H9 (cell line): ENCODE measurements at regions not wholly inside any gene's neighbourhood (a gene's known extent, or its start where the extent isn't known, plus 50 kb on each side); places are given as distances from the start of the nearest gene placed in this dataset.

ENCODE experiments used
- DNase-seq: peaks from one replicate; pipeline ENCODE4 v3.0.0-alpha.2; 2017
- H2AFZ ChIP-seq: one replicate; pipeline ENCODE4 v1.6.1; 2013; ENCODE audit warnings: mild to moderate bottlenecking, low read length, control low read depth, moderate library complexity
- H2AK5ac ChIP-seq: 2 replicates; pipeline ENCODE4 v1.6.1; 2013; ENCODE audit warnings: low read length, control low read depth, mixed read lengths; ENCODE audit not compliant: insufficient read length
- H2BK120ac ChIP-seq: one replicate; pipeline ENCODE4 v1.6.1; 2013; ENCODE audit warnings: low read depth, mild to moderate bottlenecking, low read length, control low read depth, inconsistent platforms; ENCODE audit not compliant: poor library complexity, severe bottlenecking
- H2BK12ac ChIP-seq: 2 replicates; pipeline ENCODE4 v1.6.1; 2013; ENCODE audit warnings: low read length, control low read depth, mixed read lengths, low read depth; ENCODE audit not compliant: insufficient read length
- H2BK15ac ChIP-seq: 2 replicates; pipeline ENCODE4 v1.6.1; 2013; ENCODE audit warnings: low read depth, low read length, control low read depth
- H2BK20ac ChIP-seq: one replicate; pipeline ENCODE4 v1.6.1; 2013; ENCODE audit warnings: low read depth, mild to moderate bottlenecking, low read length, control low read depth, inconsistent platforms; ENCODE audit not compliant: poor library complexity, severe bottlenecking
- H2BK5ac ChIP-seq: 2 replicates; pipeline ENCODE4 v1.6.1; 2013; ENCODE audit warnings: low read length, control low read depth, mixed read lengths; ENCODE audit not compliant: insufficient read length
- H3K14ac ChIP-seq: 2 replicates; pipeline ENCODE4 v1.6.1; 2013; ENCODE audit warnings: low read length, control low read depth; ENCODE audit not compliant: insufficient read depth
- H3K18ac ChIP-seq: 2 replicates; pipeline ENCODE4 v1.6.1; 2013; ENCODE audit warnings: low read depth, mild to moderate bottlenecking, mixed read lengths, low read length, control low read depth; ENCODE audit not compliant: insufficient read length
- H3K23ac ChIP-seq: 2 replicates; pipeline ENCODE4 v1.6.1; 2013; ENCODE audit warnings: low read length, control low read depth, mixed read lengths, low read depth; ENCODE audit not compliant: insufficient read length
- H3K23me2 ChIP-seq: 2 replicates; pipeline ENCODE4 v1.6.1; 2013; ENCODE audit warnings: low read depth, mild to moderate bottlenecking, mixed read lengths, low read length, control low read depth; ENCODE audit not compliant: insufficient read length, poor library complexity, severe bottlenecking
- H3K27ac ChIP-seq: 2 replicates; pipeline ENCODE4 v1.5.1; 2013; ENCODE audit warnings: low read length, control low read depth, mixed read lengths, low read depth; ENCODE audit not compliant: insufficient read length
- H3K27me3 ChIP-seq: 2 replicates; pipeline ENCODE4 v1.6.1; 2013; ENCODE audit warnings: low read length, control low read depth, inconsistent platforms; ENCODE audit not compliant: insufficient read depth
- H3K4ac ChIP-seq: 2 replicates; pipeline ENCODE4 v1.6.1; 2013; ENCODE audit warnings: low read depth, mild to moderate bottlenecking, control low read depth, inconsistent platforms, low read length, moderate library complexity
- H3K4me1 ChIP-seq: 2 replicates; pipeline ENCODE4 v1.6.1; 2013; ENCODE audit warnings: low read length, control low read depth, inconsistent platforms; ENCODE audit not compliant: insufficient read depth
- H3K4me2 ChIP-seq: 2 replicates; pipeline ENCODE4 v1.6.1; 2013; ENCODE audit warnings: low read length, control low read depth, mixed read lengths; ENCODE audit not compliant: insufficient read length, insufficient read depth
- H3K56ac ChIP-seq: 2 replicates; pipeline ENCODE4 v1.6.1; 2013; ENCODE audit warnings: low read depth, mild to moderate bottlenecking, mixed read lengths, low read length, control low read depth; ENCODE audit not compliant: insufficient read length
- H3K79me1 ChIP-seq: 2 replicates; pipeline ENCODE4 v1.6.1; 2013; ENCODE audit warnings: low read depth, mild to moderate bottlenecking, moderate library complexity, low read length, control low read depth, inconsistent platforms; ENCODE audit not compliant: insufficient read depth, poor library complexity, severe bottlenecking
- H3K79me2 ChIP-seq: 2 replicates; pipeline ENCODE4 v1.6.1; 2013; ENCODE audit warnings: low read length, control low read depth, inconsistent platforms; ENCODE audit not compliant: insufficient read depth
- H3K9ac ChIP-seq: 2 replicates; pipeline ENCODE4 v1.6.1; 2013; ENCODE audit warnings: low read length, control low read depth, mixed read lengths; ENCODE audit not compliant: insufficient read length; ENCODE audit errors: extremely low read depth
- H3K9me3 ChIP-seq: one replicate; pipeline ENCODE4 v1.6.1; 2013; ENCODE audit warnings: low read depth, low read length, inconsistent platforms; ENCODE audit not compliant: control insufficient read depth
- H3T11ph ChIP-seq: one replicate; pipeline ENCODE4 v1.6.1; 2013; ENCODE audit warnings: mild to moderate bottlenecking, low read length, control low read depth, inconsistent platforms
- H4K20me1 ChIP-seq: one replicate; pipeline ENCODE4 v1.6.1; 2013; ENCODE audit not compliant: control insufficient read depth, insufficient read length, insufficient read depth
- H4K5ac ChIP-seq: 2 replicates; pipeline ENCODE4 v1.6.1; 2013; ENCODE audit warnings: low read depth, mild to moderate bottlenecking, mixed read lengths, low read length, control low read depth; ENCODE audit not compliant: insufficient read length
- H4K8ac ChIP-seq: replicated peaks from 2 replicates; pipeline ENCODE4 v1.6.1; 2013; ENCODE audit warnings: low read length, control low read depth, mixed read lengths, low read depth; ENCODE audit not compliant: insufficient read length
- H4K91ac ChIP-seq: 2 replicates; pipeline ENCODE4 v1.6.1; 2013; ENCODE audit warnings: low read depth, mild to moderate bottlenecking, moderate library complexity, mixed read lengths, low read length, control low read depth; ENCODE audit not compliant: insufficient read length
- H3K27ac Mint-ChIP-seq, 3 experiments: 2 replicates in 2 of 3; 3 replicates in 1 of 3; pipeline ENCODE4 v1.8.0; 2020 to 2021; ENCODE audit warnings: mixed read lengths in 3 of 3, mild to moderate bottlenecking in 1 of 3, moderate library complexity in 1 of 3
- H3K27me3 Mint-ChIP-seq: 2 replicates; pipeline ENCODE4 v1.8.0; 2021; ENCODE audit warnings: low read depth, mild to moderate bottlenecking, moderate library complexity, mixed read lengths
- H3K36me3 Mint-ChIP-seq, 3 experiments: 2 replicates in 2 of 3; 3 replicates in 1 of 3; pipeline ENCODE4 v1.8.0; 2020 to 2021; ENCODE audit warnings: low read depth in 3 of 3, mixed read lengths in 3 of 3; ENCODE audit not compliant: insufficient read depth in 1 of 3
- H3K4me1 Mint-ChIP-seq, 2 experiments: 2 replicates each; pipeline ENCODE4 v1.8.0; 2020; ENCODE audit warnings: mixed read lengths in 2 of 2
- H3K4me3 Mint-ChIP-seq, 2 experiments: 2 replicates in 1 of 2; 3 replicates in 1 of 2; pipeline ENCODE4 v1.8.0; 2020 to 2021; ENCODE audit warnings: mild to moderate bottlenecking in 2 of 2, mixed read lengths in 2 of 2, moderate library complexity in 1 of 2
- H3K9me3 Mint-ChIP-seq, 2 experiments: 2 replicates in 1 of 2; 3 replicates in 1 of 2; pipeline ENCODE4 v1.8.0; 2020; ENCODE audit warnings: mild to moderate bottlenecking in 2 of 2, mixed read lengths in 2 of 2, moderate library complexity in 1 of 2
- WGBS: extraction: QIAGEN DNeasy Blood & Tissue Kit; methylation state at CpG from one replicate; pipeline ENCODE4 v1.1.7; 2013; ENCODE audit warnings: missing lambda C conversion rate, low lambda C conversion rate, mixed read lengths; ENCODE audit not compliant: insufficient read length; ENCODE audit errors: extremely low coverage; 5-methylcytosine and 5-hydroxymethylcytosine counted together
- TF ChIP-seq, protein P1 (sequence below): fragments of 200-600 bp; sonication (generic); conservative IDR thresholded peaks from 3 replicates; pipeline ENCODE4 v1.8.0; 2021; ENCODE audit warnings: antibody characterized with exemption, mild to moderate bottlenecking

- Histone ChIP-seq H3K14ac (no peak overlapping the region), H3K4me1 (peaks cover 3% of the 10 kb centered on the region; the same call in 1 of the 2 replicates), H3K27me3 (no peaks in the 10 kb centered on the region), H4K8ac (no peak overlapping the region), H2BK5ac (no peak overlapping the region), H3K4ac (no peak overlapping the region), H2BK120ac (no peak overlapping the region), H2BK20ac (no peak overlapping the region), H3K79me1 (no peaks in the 10 kb centered on the region), H3K9ac (no peak overlapping the region), H2AK5ac (no peak overlapping the region), H3K56ac (no peak overlapping the region), H3K4me2 (no peak overlapping the region), H4K91ac (no peak overlapping the region), H3K79me2 (no peaks in the 10 kb centered on the region), H4K5ac (no peak overlapping the region), H3K27ac (no peak overlapping the region), H3K18ac (no peak overlapping the region), H3K23me2 (no peaks in the 10 kb centered on the region), H3K23ac (no peak overlapping the region), H4K20me1 (no peaks in the 10 kb centered on the region), H2BK15ac (no peak overlapping the region), H2BK12ac (no peak overlapping the region), H2AFZ (no peak overlapping the region), H3T11ph (no peak overlapping the region), H3K9me3 (no peaks in the 10 kb centered on the region)
- no CpG with 5 or more reads among the region's 3 CpGs for WGBS
- H3K4me1 Mint-ChIP-seq: peaks cover 12 to 26% of the 10 kb centered on the region in 2 experiments
- TF ChIP-seq, protein P1, sequence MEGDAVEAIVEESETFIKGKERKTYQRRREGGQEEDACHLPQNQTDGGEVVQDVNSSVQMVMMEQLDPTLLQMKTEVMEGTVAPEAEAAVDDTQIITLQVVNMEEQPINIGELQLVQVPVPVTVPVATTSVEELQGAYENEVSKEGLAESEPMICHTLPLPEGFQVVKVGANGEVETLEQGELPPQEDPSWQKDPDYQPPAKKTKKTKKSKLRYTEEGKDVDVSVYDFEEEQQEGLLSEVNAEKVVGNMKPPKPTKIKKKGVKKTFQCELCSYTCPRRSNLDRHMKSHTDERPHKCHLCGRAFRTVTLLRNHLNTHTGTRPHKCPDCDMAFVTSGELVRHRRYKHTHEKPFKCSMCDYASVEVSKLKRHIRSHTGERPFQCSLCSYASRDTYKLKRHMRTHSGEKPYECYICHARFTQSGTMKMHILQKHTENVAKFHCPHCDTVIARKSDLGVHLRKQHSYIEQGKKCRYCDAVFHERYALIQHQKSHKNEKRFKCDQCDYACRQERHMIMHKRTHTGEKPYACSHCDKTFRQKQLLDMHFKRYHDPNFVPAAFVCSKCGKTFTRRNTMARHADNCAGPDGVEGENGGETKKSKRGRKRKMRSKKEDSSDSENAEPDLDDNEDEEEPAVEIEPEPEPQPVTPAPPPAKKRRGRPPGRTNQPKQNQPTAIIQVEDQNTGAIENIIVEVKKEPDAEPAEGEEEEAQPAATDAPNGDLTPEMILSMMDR: no peak
- no peak overlapping the region for H3K4me3 Mint-ChIP-seq
- DNase-seq: no peak
- H3K27me3 Mint-ChIP-seq: no peaks in the 10 kb centered on the region
- H3K36me3 Mint-ChIP-seq: no peaks in the 10 kb centered on the region
- H3K9me3 Mint-ChIP-seq: no peaks in the 10 kb centered on the region
- no peak overlapping the region for H3K27ac Mint-ChIP-seq
Observed at GRCh38 chr13:106416645-106417044, 118.8 kb downstream of the EFNB2 start.
